HepG2 (cell line): ENCODE measurements at regions not wholly inside any gene's neighbourhood (a gene's known extent, or its start where the extent isn't known, plus 50 kb on each side); places are given as distances from the start of the nearest gene placed in this dataset.

Source experiments
- BRCA1 ChIP-seq: sonication (generic); formaldehyde crosslinking; IDR thresholded peaks from 2 replicates; pipeline ENCODE4 v1.4.0; 2020; ENCODE audit warnings: missing genetic modification reagents
- CTCF ChIP-seq: sonication (generic); formaldehyde crosslinking; IDR thresholded peaks from 2 replicates; pipeline ENCODE4 v1.5.0; 2020; ENCODE audit warnings: mild to moderate bottlenecking, missing genetic modification reagents, moderate library complexity
- GLI4 ChIP-seq: sonication (generic); formaldehyde crosslinking; IDR thresholded peaks from 2 replicates; pipeline ENCODE4 v1.5.1; 2020; ENCODE audit warnings: missing genetic modification reagents, mild to moderate bottlenecking, moderate library complexity, borderline replicate concordance
- HBP1 ChIP-seq: IDR thresholded peaks from 2 replicates; pipeline ENCODE4 v1.6.1; 2016; ENCODE audit warnings: low read depth, control low read depth
- MBD4 ChIP-seq: IDR thresholded peaks from 2 replicates; pipeline ENCODE4 v1.6.1; 2012; ENCODE audit warnings: low read length, inconsistent platforms, borderline replicate concordance
- MEF2D ChIP-seq: sonication (generic); formaldehyde crosslinking; IDR thresholded peaks from 2 replicates; pipeline ENCODE4 v1.5.1; 2020; ENCODE audit warnings: mild to moderate bottlenecking, missing genetic modification reagents
- MIER2 ChIP-seq: IDR thresholded peaks from 2 replicates; pipeline ENCODE4 v1.6.1; 2016; ENCODE audit warnings: missing biosample characterization, missing genetic modification reagents
- ONECUT2 ChIP-seq: sonication (generic); formaldehyde crosslinking; IDR thresholded peaks from 2 replicates; pipeline ENCODE4 v1.4.0; 2020; ENCODE audit warnings: missing genetic modification reagents
- PCBP1 ChIP-seq: fragments of 200-400 bp; formaldehyde crosslinking; IDR thresholded peaks from 2 replicates; pipeline ENCODE4 v1.6.1; 2017; ENCODE audit warnings: mild to moderate bottlenecking, low read depth, low read length, borderline replicate concordance
- PPARG ChIP-seq: conservative IDR thresholded peaks from 2 replicates; pipeline ENCODE4 v1.6.1; 2016; ENCODE audit warnings: missing biosample characterization, missing genetic modification reagents
- SMAD1 ChIP-seq: sonication (generic); formaldehyde crosslinking; IDR thresholded peaks from 2 replicates; pipeline ENCODE4 v1.4.0; 2020; ENCODE audit warnings: missing genetic modification reagents, low read depth, mild to moderate bottlenecking, borderline replicate concordance
- SMAD3 ChIP-seq: sonication (generic); formaldehyde crosslinking; IDR thresholded peaks from 2 replicates; pipeline ENCODE4 v1.4.0; 2020; ENCODE audit warnings: missing genetic modification reagents
- SNAPC4 ChIP-seq: sonication (generic); formaldehyde crosslinking; IDR thresholded peaks from 2 replicates; pipeline ENCODE4 v1.4.0; 2020; ENCODE audit warnings: mild to moderate bottlenecking, missing genetic modification reagents
- TGIF2 ChIP-seq: IDR thresholded peaks from 2 replicates; pipeline ENCODE4 v1.6.1; 2016; ENCODE audit warnings: control low read depth, missing compliant biosample characterization
- THAP11 ChIP-seq: IDR thresholded peaks from 2 replicates; pipeline ENCODE4 v1.6.1; 2016; ENCODE audit warnings: missing biosample characterization, missing genetic modification reagents
- ZNF317 ChIP-seq: sonication (generic); formaldehyde crosslinking; IDR thresholded peaks from 2 replicates; pipeline ENCODE4 v1.5.0; 2020; ENCODE audit warnings: mild to moderate bottlenecking, missing genetic modification reagents
- ZNF430 ChIP-seq: sonication (generic); formaldehyde crosslinking; IDR thresholded peaks from 2 replicates; pipeline ENCODE4 v1.9.0; 2021; ENCODE audit warnings: mild to moderate bottlenecking, missing genetic modification reagents
- ZNF550 ChIP-seq: sonication (generic); formaldehyde crosslinking; IDR thresholded peaks from 2 replicates; pipeline ENCODE4 v1.4.0; 2020; ENCODE audit warnings: mild to moderate bottlenecking, missing genetic modification reagents, borderline replicate concordance

DNA sequence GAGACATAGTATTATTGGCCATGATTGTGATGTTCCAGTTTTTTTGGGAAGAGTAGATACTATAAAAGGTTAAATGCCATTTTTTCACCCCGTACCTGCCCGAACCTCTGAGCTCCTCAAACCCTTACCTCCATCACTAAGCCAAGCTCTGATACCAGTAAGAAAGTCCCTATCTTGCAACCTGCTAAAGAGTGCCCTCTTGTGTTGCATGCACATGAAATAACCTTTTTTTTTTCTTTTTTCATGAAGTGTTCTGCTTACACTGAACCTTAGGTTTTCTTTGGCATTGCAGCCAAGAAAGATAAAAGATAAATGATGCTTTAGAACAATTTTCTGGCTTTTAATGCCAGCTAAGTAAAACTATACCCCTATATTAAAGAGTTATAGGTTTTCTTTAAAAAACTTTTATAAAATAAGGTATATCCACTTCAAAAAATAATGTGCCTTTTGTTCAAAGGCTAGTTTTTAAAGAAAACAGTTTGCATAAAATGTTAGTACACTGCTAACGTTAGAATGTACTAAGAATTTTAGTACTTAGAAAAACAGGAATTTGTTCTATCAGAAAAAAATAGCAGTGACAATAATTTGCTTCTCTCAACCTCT is 295.3 kb upstream of the PMFBP1 start (continued):
- no peak for TF ChIP-seq MEF2D (CRISPR knock-in tag)
- TF ChIP-seq BRCA1 (CRISPR knock-in tag) = no peak
- TF ChIP-seq SNAPC4 (CRISPR knock-in tag) = no peak
- TF ChIP-seq ZNF317 (CRISPR knock-in tag) = 0 out of 2 replicates have a peak, but pooled peaks have one; percentile 44
- no peak for TF ChIP-seq GLI4 (CRISPR knock-in tag)
- TF ChIP-seq ZNF430 = no peak
- TF ChIP-seq MBD4 = no peak
- no peak for TF ChIP-seq MIER2 (CRISPR knock-in tag)
- 0 out of 2 replicates have a peak, but pooled peaks have one; percentile 59 for TF ChIP-seq SMAD3
- TF ChIP-seq PCBP1 = no peak
- TF ChIP-seq THAP11 (CRISPR knock-in tag) = 0 out of 2 replicates have a peak, but pooled peaks have one; percentile 22
- TF ChIP-seq SMAD1 (CRISPR knock-in tag) = no peak
- no peak for TF ChIP-seq HBP1 (CRISPR knock-in tag)
- TF ChIP-seq PPARG (CRISPR knock-in tag) = peak; percentile 55; the same call in 1 of the 2 replicates
- peak; percentile 90 for TF ChIP-seq CTCF (CRISPR knock-in tag)
- no peak for TF ChIP-seq ONECUT2 (CRISPR knock-in tag)
- TF ChIP-seq TGIF2 (CRISPR knock-in tag) = no peak
- TF ChIP-seq ZNF550 (CRISPR knock-in tag) = no peak
